Bronchial epithelial cell (primary cell): ENCODE measurements at regions not wholly inside any gene's neighbourhood (a gene's known extent, or its start where the extent isn't known, plus 50 kb on each side); places are given as distances from the start of the nearest gene placed in this dataset.
A peak's percentile ranks its signal among the peaks of the same experiment; 100 is the strongest.

ENCODE experiments used
- DNase-seq: peaks from one replicate; pipeline ENCODE4 v3.0.0-alpha.2; 2010; ENCODE audit warnings: low read depth
- FAIRE-seq: peaks from 2 replicates; lab custom pipeline; 2011; peaks lifted over from hg19 to GRCh38; lab: Jason Lieb, UNC
- H3K27me3 ChIP-seq: 2 replicates; pipeline ENCODE4 v1.5.1; 2011; ENCODE audit warnings: low read length; ENCODE audit not compliant: control insufficient read depth, insufficient read depth
- H3K36me3 ChIP-seq: 2 replicates; pipeline ENCODE4 v1.5.1; 2011; ENCODE audit warnings: low read length; ENCODE audit not compliant: control insufficient read depth, insufficient read depth
- H3K4me3 ChIP-seq: 2 replicates; pipeline ENCODE4 v1.5.1; 2011; ENCODE audit warnings: mild to moderate bottlenecking, low read depth, low read length, control low read depth
- TF ChIP-seq, protein P1 (sequence below): IDR thresholded peaks from 2 replicates; pipeline ENCODE4 v1.5.1; 2011; ENCODE audit warnings: mild to moderate bottlenecking, moderate library complexity, low read length, control low read depth, inconsistent platforms; ENCODE audit not compliant: insufficient read depth, severe bottlenecking

DNA sequence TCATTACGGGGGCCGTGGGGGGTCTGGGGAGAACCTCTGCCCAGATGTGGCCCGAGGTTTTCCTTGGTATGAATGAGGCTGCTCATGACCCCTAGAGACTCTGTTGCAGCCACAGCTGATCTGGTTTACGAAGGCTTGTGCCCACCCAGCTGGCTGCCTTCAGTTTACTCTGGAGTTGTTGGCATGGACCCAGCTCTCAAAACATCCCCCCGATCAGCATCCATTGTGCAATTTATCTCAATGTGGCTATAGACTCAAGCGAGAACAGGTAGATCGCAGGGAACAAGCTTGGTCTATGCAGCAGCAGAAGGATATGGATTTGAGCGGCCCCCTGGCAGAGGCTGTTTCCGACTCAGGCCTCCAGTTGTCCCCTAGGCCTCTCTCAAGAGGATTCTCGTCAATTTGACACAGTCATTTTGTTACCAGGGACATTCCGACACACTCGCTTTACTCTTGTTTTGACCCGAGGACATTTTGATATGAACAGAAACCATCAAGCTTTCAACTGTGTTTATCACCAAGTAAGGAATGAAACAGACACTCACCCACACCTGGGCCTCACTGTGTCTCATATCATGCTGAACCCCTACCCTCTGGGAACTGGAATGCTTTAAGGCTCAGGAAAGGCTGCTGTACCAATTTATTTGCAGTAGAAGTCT, 161.5 kb downstream of the KATNAL1 start:
- no peak for DNase-seq
- Histone ChIP-seq H3K4me3 (no peak overlapping the region), H3K27me3 (peaks cover 1% of the 10 kb centered on the region), H3K36me3 (no peaks in the 10 kb centered on the region)
- TF ChIP-seq, protein P1, sequence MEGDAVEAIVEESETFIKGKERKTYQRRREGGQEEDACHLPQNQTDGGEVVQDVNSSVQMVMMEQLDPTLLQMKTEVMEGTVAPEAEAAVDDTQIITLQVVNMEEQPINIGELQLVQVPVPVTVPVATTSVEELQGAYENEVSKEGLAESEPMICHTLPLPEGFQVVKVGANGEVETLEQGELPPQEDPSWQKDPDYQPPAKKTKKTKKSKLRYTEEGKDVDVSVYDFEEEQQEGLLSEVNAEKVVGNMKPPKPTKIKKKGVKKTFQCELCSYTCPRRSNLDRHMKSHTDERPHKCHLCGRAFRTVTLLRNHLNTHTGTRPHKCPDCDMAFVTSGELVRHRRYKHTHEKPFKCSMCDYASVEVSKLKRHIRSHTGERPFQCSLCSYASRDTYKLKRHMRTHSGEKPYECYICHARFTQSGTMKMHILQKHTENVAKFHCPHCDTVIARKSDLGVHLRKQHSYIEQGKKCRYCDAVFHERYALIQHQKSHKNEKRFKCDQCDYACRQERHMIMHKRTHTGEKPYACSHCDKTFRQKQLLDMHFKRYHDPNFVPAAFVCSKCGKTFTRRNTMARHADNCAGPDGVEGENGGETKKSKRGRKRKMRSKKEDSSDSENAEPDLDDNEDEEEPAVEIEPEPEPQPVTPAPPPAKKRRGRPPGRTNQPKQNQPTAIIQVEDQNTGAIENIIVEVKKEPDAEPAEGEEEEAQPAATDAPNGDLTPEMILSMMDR = no peak
- FAIRE-seq = no peak

- FAIRE-seq (peak; percentile 7), DNase-seq (peak; percentile 42)
- H3K36me3 ChIP-seq = no peaks in the 10 kb centered on the region
Observed at GRCh38 chr13:30143666-30144400, 163.5 kb downstream of the KATNAL1 start.

GRCh38 chr13:30142486-30143211, 164.7 kb downstream of the KATNAL1 start:
- TF ChIP-seq, protein P1 = no peak
- no peaks in the 10 kb centered on the region for H3K36me3 ChIP-seq
- no peak overlapping the region for H3K4me3 ChIP-seq
- peak; percentile 84 for DNase-seq
- FAIRE-seq = peak; percentile 70
- no peaks in the 10 kb centered on the region for H3K27me3 ChIP-seq

More at GRCh38 chr13:30143666-30144400, 163.5 kb downstream of the KATNAL1 start:
- Histone ChIP-seq H3K27me3 (no peaks in the 10 kb centered on the region), H3K4me3 (no peak overlapping the region)
- TF ChIP-seq, protein P1 = no peak

- TF ChIP-seq, protein P1 = no peak
- no peak for DNase-seq
- FAIRE-seq = no peak
Observed at GRCh38 chr13:30141775-30142485, 165.4 kb downstream of the KATNAL1 start.

DNA sequence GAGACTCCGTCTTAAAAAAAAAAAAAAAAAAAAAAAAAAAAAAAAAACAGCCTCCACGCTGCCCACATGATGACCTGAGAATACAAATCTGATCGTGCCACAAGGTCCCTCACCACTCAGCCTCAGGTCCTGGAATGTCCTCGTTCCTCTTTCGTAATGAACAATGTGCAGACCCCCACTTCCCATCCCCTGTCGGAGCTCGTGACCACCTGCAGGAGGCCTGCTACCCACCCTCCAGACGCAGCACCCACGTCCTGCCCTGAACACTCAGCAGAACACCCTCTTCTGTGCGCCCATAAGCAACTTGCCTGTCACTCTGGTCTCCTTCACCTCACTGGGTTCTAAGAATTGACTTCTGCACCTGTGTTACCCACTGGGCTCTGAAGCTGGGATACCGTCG, 166.4 kb downstream of the KATNAL1 start:
- Histone ChIP-seq H3K4me3 (no peak overlapping the region), H3K36me3 (no peaks in the 10 kb centered on the region), H3K27me3 (no peaks in the 10 kb centered on the region)
- TF ChIP-seq, protein P1 = no peak
- DNase-seq (no peak), FAIRE-seq (no peak)

More at GRCh38 chr13:30141775-30142485, 165.4 kb downstream of the KATNAL1 start:
- H3K27me3 ChIP-seq = no peaks in the 10 kb centered on the region
- no peak overlapping the region for H3K4me3 ChIP-seq
- H3K36me3 ChIP-seq = no peaks in the 10 kb centered on the region
